ENCODE measurements at regions not wholly inside any gene's neighbourhood (a gene's known extent, or its start where the extent isn't known, plus 50 kb on each side); places are given as distances from the start of the nearest gene placed in this dataset.

GRCh38 chr10:110394898-110395297 lies 90.2 kb upstream of the SMNDC1 start:
- DNase-seq, result no peak
- Mint-ChIP-seq H3K27me3 (ENCODE audit: low read depth) (no peaks in the 10 kb centered on the region), H3K36me3 (ENCODE audit: insufficient read depth in 2 of 2) (no peaks in the 10 kb centered on the region), H3K9me3 (no peaks in the 10 kb centered on the region), H3K4me3 (no peak overlapping the region), H3K4me1 (ENCODE audit: low read depth) (peaks cover 52% of the 10 kb centered on the region), H3K27ac (peak overlapping the region; percentile 14)
- ATAC-seq (replicated peaks in 1 of 2), result no peak

DNA sequence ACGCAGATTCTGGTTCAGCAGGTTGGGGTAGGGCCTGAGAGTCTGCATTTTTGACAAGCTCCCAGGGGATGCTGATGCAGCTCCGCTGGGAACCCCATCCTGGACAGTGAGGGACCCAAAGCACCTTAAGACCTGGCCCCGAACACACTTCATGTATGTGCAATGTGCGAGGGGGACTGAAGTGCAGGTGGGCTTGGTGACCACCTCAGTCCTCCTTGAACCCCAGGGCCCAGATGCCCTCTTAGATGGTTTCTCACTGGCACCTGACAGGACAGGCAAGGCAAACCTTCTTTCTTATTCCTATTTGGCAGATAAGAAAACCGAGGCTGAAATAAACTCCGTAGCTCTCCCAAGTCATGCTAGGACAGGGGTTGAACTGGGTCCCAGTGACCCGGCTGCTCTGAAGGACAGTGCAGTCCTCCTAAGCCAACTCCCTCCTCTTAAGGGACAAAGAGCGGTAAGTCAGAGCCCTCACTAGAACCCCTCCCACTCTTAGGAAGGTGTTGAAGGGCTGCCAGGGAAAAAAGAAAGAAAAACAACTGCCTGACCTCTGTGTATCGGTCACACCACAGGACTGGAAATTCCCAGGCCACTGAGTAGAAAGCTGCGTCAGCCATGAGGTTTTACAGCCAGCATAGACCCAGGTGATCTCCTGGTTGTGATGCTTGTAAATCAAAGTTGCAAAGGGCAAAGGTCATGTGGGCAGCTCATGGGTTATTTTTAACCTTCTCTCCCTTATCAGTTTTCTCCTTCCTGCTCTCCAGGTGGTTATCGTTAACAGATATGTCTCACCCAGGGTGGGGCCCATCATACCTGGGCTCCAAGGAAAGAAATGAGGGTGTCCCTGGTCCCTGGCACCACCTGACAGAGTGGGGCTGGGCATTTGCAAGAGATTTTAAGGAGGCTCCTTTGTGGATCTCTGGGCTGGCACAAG lies 90.9 kb upstream of the SMNDC1 start:
- Mint-ChIP-seq H3K4me3 (peak overlapping the region; percentile 3 to 53), H3K36me3 (ENCODE audit: insufficient read depth in 2 of 2) (no peaks in the 10 kb centered on the region), H3K9me3 (no peaks in the 10 kb centered on the region), H3K27ac (peak overlapping the region; percentile 85), H3K27me3 (ENCODE audit: low read depth) (no peaks in the 10 kb centered on the region), H3K4me1 (ENCODE audit: low read depth) (peaks cover 55% of the 10 kb centered on the region)
- ATAC-seq (replicated peaks in 1 of 2) (peak; percentile 92 to 94), DNase-seq (peak; percentile 66 to 79)

DNA sequence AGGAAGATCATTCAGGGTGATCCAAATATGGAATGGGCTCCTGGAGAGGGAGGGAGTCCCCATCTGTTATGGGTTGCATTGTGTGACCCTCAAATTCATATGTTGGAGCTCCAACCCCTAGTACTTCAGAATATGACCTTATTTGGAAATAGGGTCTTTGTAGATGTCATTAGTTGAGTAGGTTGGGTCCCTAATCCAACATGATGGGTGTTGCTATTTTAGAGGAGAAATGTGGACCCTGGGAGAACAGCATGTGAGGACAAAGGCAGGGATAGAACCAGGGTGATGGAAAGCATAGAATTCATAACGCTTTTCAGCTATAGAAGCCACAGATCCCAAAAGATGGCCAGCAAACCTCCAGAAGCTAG lies 91.5 kb upstream of the SMNDC1 start:
- H3K4me3 Mint-ChIP-seq, result peak overlapping the region; percentile 3 to 53
- H3K9me3 Mint-ChIP-seq, result no peaks in the 10 kb centered on the region
- H3K36me3 Mint-ChIP-seq (ENCODE audit: insufficient read depth in 2 of 2), result no peaks in the 10 kb centered on the region
- H3K4me1 Mint-ChIP-seq (ENCODE audit: low read depth), result peaks cover 55% of the 10 kb centered on the region
- DNase-seq (no peak), ATAC-seq (replicated peaks in 1 of 2) (no peak)
- peak overlapping the region; percentile 85 for H3K27ac Mint-ChIP-seq
- H3K27me3 Mint-ChIP-seq (ENCODE audit: low read depth), result no peaks in the 10 kb centered on the region

DNA sequence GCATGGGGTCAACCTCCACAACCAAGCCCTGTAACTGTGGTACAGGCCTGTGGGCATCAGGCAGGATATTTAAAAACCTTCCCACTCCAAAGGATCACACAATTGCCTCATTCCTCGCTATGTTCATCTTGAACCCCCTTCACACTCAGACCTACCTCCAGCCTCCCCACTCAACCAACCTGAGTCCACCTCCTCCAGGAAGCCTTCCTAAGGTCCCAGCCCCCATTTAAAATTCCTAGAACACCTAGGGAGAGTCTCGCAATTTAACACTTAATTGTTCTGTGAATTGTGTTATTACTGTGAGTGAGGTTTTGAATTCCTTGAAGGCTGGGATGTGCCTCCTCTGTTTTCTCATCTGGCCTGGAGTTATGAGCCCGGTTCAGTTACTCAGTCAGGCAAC lies 93.1 kb upstream of the SMNDC1 start:
- H3K27me3 Mint-ChIP-seq (ENCODE audit: low read depth), result no peaks in the 10 kb centered on the region
- no peaks in the 10 kb centered on the region for H3K36me3 Mint-ChIP-seq (ENCODE audit: insufficient read depth in 2 of 2)
- DNase-seq (no peak), ATAC-seq (replicated peaks in 1 of 2) (no peak)
- H3K4me3 Mint-ChIP-seq, result no peak overlapping the region
- no peaks in the 10 kb centered on the region for H3K9me3 Mint-ChIP-seq
- H3K4me1 Mint-ChIP-seq (ENCODE audit: low read depth), result peaks cover 48% of the 10 kb centered on the region
- no peak overlapping the region for H3K27ac Mint-ChIP-seq

DNA sequence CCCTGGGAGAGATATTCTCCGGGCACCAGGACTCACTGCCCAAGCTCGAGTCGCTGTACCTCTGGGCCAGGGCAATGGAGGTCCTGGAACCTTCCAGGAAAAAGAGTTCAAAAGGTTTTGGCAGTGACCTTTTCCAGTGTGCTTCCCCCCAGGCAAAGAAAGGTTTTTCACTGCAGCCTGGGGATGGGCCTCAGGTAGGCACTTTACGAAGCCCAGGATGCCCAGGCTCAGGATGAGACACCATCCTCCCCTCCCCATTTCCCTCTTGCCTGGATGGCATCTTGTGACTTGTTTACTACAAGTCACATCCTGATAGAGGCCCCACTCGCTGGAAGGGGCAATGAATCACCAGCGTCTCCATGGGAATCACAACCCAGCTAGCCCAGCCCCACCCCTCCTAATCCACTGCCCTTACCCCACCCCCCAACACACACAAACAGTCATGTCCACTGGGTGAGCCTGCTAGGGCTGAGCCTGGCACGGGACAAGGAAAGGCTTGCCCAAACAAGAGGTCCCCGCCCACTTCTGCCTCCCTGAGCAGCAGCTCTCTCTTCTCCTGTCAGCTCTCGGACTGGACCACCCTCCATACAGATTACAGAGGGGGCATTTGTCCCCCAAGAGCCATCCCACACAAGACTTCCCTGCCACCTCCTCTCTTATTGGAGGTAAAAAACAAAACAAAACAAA lies 93.8 kb upstream of the SMNDC1 start:
- no peak for DNase-seq
- no peaks in the 10 kb centered on the region for H3K27me3 Mint-ChIP-seq (ENCODE audit: low read depth)
- peaks cover 41% of the 10 kb centered on the region for H3K4me1 Mint-ChIP-seq (ENCODE audit: low read depth)
- no peaks in the 10 kb centered on the region for H3K9me3 Mint-ChIP-seq
- no peaks in the 10 kb centered on the region for H3K36me3 Mint-ChIP-seq (ENCODE audit: insufficient read depth in 2 of 2)
- no peak overlapping the region for H3K4me3 Mint-ChIP-seq
- no peak for ATAC-seq (replicated peaks in 1 of 2)
- peak overlapping the region; percentile 54 for H3K27ac Mint-ChIP-seq

GRCh38 chr10:110399106-110399964 lies 94.6 kb upstream of the SMNDC1 start:
- ATAC-seq (replicated peaks in 1 of 2), result no peak
- peaks cover 37% of the 10 kb centered on the region for H3K4me1 Mint-ChIP-seq (ENCODE audit: low read depth)
- H3K36me3 Mint-ChIP-seq (ENCODE audit: insufficient read depth in 2 of 2), result no peaks in the 10 kb centered on the region
- no peaks in the 10 kb centered on the region for H3K27me3 Mint-ChIP-seq (ENCODE audit: low read depth)
- no peak for DNase-seq
- no peak overlapping the region for H3K4me3 Mint-ChIP-seq
- no peaks in the 10 kb centered on the region for H3K9me3 Mint-ChIP-seq
- H3K27ac Mint-ChIP-seq, result peak overlapping the region; percentile 19

DNA sequence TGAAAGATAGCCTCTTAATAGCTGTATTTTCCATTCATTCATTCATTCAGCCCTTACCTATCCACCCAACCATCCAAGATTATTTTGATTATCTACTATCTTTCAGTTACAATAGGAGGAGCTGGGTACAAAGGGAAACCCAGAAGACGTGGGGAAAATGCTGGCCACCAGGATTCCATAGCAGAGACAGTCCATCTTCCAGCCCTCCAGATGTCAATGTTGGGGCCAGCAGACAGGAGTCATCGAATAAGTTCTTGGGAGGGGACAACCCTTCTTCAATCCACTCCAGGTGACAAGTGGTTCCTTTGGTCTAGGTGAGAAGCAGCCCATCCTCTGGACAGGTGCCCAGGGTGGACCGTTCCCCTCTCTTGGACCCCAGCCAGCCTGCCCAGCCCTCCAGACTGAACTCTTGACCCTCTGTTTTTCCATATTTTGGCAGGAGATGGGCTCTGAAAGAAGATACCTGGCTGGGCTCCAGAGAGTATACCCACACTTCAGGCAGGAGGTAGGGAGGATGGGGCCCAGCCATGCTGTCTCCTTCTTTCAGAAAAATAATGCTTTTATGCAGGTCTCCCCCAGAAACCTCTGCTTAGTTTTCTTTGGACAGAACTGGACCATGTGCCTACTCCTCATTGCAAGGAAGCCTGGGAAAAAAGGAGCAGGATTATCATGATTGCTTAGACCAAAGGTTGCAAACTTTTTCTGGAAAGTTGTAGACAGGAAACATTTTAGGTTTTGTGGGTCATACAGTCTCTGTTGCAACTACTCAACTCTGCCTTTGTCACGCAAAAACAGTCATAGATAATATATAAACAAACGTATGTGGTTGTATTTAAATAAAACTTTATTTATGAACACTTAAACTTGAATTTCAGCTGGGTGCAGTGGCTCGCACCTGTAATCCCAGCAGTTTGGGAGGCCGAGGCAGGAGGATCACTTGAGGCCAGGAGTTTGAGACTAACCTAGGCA lies 95.5 kb upstream of the SMNDC1 start:
- DNase-seq (no peak), ATAC-seq (replicated peaks in 1 of 2) (no peak)
- H3K27ac Mint-ChIP-seq, result no peak overlapping the region
- no peaks in the 10 kb centered on the region for H3K36me3 Mint-ChIP-seq (ENCODE audit: insufficient read depth in 2 of 2)
- H3K9me3 Mint-ChIP-seq, result no peaks in the 10 kb centered on the region
- H3K4me3 Mint-ChIP-seq, result no peak overlapping the region
- peaks cover 38% of the 10 kb centered on the region for H3K4me1 Mint-ChIP-seq (ENCODE audit: low read depth)
- no peaks in the 10 kb centered on the region for H3K27me3 Mint-ChIP-seq (ENCODE audit: low read depth)

GRCh38 chr10:110401401-110402076 lies 96.2 kb upstream of the DUSP5 start:
- H3K4me3 Mint-ChIP-seq, result no peak overlapping the region
- ATAC-seq (replicated peaks in 1 of 2) (no peak), DNase-seq (no peak)
- H3K27ac Mint-ChIP-seq, result no peak overlapping the region
- peaks cover 25% of the 10 kb centered on the region for H3K4me1 Mint-ChIP-seq (ENCODE audit: low read depth)
- H3K36me3 Mint-ChIP-seq (ENCODE audit: insufficient read depth in 2 of 2), result no peaks in the 10 kb centered on the region
- H3K9me3 Mint-ChIP-seq, result no peaks in the 10 kb centered on the region
- no peaks in the 10 kb centered on the region for H3K27me3 Mint-ChIP-seq (ENCODE audit: low read depth)

DNA sequence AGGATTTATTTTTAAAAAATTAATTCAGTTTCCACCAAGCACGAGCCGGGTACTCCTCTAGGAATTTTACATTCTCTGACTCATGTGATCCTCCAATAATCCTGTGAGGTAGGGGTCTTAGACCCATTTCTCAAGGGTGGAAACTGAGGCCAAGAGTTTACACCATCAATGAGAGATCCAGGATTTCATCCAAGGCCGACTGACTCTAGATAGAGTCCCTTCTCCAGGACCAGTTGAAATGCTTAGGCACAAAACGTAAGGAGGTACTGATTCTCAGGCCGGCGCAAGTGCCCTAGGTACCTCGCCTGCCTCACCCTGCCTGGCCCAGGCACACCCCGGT lies 95.7 kb upstream of the DUSP5 start:
- H3K4me3 Mint-ChIP-seq, result no peak overlapping the region
- no peaks in the 10 kb centered on the region for H3K9me3 Mint-ChIP-seq
- no peaks in the 10 kb centered on the region for H3K27me3 Mint-ChIP-seq (ENCODE audit: low read depth)
- no peaks in the 10 kb centered on the region for H3K36me3 Mint-ChIP-seq (ENCODE audit: insufficient read depth in 2 of 2)
- H3K27ac Mint-ChIP-seq, result no peak overlapping the region
- ATAC-seq (replicated peaks in 1 of 2), result no peak
- no peak for DNase-seq
- peaks cover 25% of the 10 kb centered on the region for H3K4me1 Mint-ChIP-seq (ENCODE audit: low read depth)

DNA sequence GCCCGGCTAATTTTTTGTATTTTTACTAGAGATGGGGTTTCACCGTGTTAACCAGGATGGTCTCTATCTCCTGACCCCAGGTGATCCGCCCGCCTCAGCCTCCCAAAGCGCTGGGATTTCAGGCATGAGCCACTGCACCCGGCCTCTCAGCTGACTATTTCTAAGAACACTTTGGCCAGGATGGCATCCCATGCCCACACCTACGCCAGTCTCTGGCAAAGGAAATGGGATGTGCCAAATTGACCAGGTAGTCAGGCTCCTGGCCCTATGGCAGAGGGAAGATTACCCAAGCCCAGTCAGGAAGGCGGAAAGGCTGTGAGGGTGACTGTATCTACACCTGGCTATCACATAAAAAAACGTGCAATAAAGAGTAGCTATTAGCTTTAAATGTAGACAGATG lies 94.1 kb upstream of the DUSP5 start:
- H3K9me3 Mint-ChIP-seq, result no peaks in the 10 kb centered on the region
- H3K4me1 Mint-ChIP-seq (ENCODE audit: low read depth), result peaks cover 21% of the 10 kb centered on the region
- no peaks in the 10 kb centered on the region for H3K36me3 Mint-ChIP-seq (ENCODE audit: insufficient read depth in 2 of 2)

GRCh38 chr10:110404413-110404812 lies 93.3 kb upstream of the DUSP5 start:
- peak in 1 of 2 donors; percentile 22 for ATAC-seq (replicated peaks in 1 of 2)

More for the DNA sequence above, 94.1 kb upstream of the DUSP5 start:
- Mint-ChIP-seq H3K27me3 (ENCODE audit: low read depth) (no peaks in the 10 kb centered on the region), H3K27ac (no peak overlapping the region), H3K4me3 (no peak overlapping the region)
- DNase-seq, result no peak
- no peak for ATAC-seq (replicated peaks in 1 of 2)

GRCh38 chr10:110404825-110405224 lies 92.9 kb upstream of the DUSP5 start:
- DNase-seq (no peak), ATAC-seq (replicated peaks in 1 of 2) (no peak)
- Mint-ChIP-seq H3K27ac (no peak overlapping the region), H3K4me1 (ENCODE audit: low read depth) (peaks cover 23% of the 10 kb centered on the region), H3K9me3 (no peaks in the 10 kb centered on the region), H3K4me3 (no peak overlapping the region), H3K36me3 (ENCODE audit: insufficient read depth in 2 of 2) (no peaks in the 10 kb centered on the region), H3K27me3 (ENCODE audit: low read depth) (no peaks in the 10 kb centered on the region)

More at GRCh38 chr10:110404413-110404812, 93.3 kb upstream of the DUSP5 start:
- H3K27ac Mint-ChIP-seq, result no peak overlapping the region
- no peaks in the 10 kb centered on the region for H3K9me3 Mint-ChIP-seq
- H3K4me1 Mint-ChIP-seq (ENCODE audit: low read depth), result peaks cover 19% of the 10 kb centered on the region
- no peak for DNase-seq
- H3K36me3 Mint-ChIP-seq (ENCODE audit: insufficient read depth in 2 of 2), result no peaks in the 10 kb centered on the region
- H3K4me3 Mint-ChIP-seq, result no peak overlapping the region
- no peaks in the 10 kb centered on the region for H3K27me3 Mint-ChIP-seq (ENCODE audit: low read depth)
